ENCODE measurements at regions not wholly inside any gene's neighbourhood (a gene's known extent, or its start where the extent isn't known, plus 50 kb on each side); places are given as distances from the start of the nearest gene placed in this dataset.

- TF ChIP-seq POLR2A (IDR thresholded peaks at IDR 0.05) (no peak), CTCF (IDR thresholded peaks at IDR 0.05) (no peak), EP300 (IDR thresholded peaks at IDR 0.05) (no peak)
- 85 to 93% methylated on average over 10 to 12 of the region's 12 CpGs for WGBS, 2 donors
These were observed 195.0 kb downstream of the THBS2 start for GRCh38 chr6:169058634-169059033.

GRCh38 chr6:169052462-169052861 is 201.2 kb downstream of the THBS2 start:
- Histone ChIP-seq H3K27ac (no peak overlapping the region), H3K36me3 (no peaks in the 10 kb centered on the region), H3K4me1 (no peaks in the 10 kb centered on the region), H3K27me3 (no peaks in the 10 kb centered on the region), H3K9me3 (peaks cover 0 to 6% (median 0%) of the 10 kb centered on the region in 4 donors), H3K4me3 (no peak overlapping the region)
- no peak for DNase-seq (ENCODE audit: low spot score in 2 of 2)
- TF ChIP-seq POLR2A (IDR thresholded peaks at IDR 0.05): no peak
- no peak for TF ChIP-seq CTCF (IDR thresholded peaks at IDR 0.05)
- no peak for TF ChIP-seq EP300 (IDR thresholded peaks at IDR 0.05)

More at GRCh38 chr6:169058634-169059033, 195.0 kb downstream of the THBS2 start:
- H3K27ac ChIP-seq: no peak overlapping the region
- H3K27me3 ChIP-seq: no peaks in the 10 kb centered on the region
- no peaks in the 10 kb centered on the region for H3K36me3 ChIP-seq
- H3K4me3 ChIP-seq: no peak overlapping the region
- H3K4me1 ChIP-seq: no peaks in the 10 kb centered on the region
- peaks cover 0 to 13% (median 0%) of the 10 kb centered on the region in 4 donors for H3K9me3 ChIP-seq
- DNase-seq (ENCODE audit: low spot score in 2 of 2): no peak

GRCh38 chr6:169051371-169051770 is 202.3 kb downstream of the THBS2 start:
- 90 to 97% methylated on average over 1 of the region's 1 CpG for WGBS, 2 donors
- H3K27me3 ChIP-seq: no peaks in the 10 kb centered on the region
- TF ChIP-seq EP300 (IDR thresholded peaks at IDR 0.05) (no peak), CTCF (IDR thresholded peaks at IDR 0.05) (no peak), POLR2A (IDR thresholded peaks at IDR 0.05) (no peak)
- no peak overlapping the region for H3K27ac ChIP-seq
- H3K36me3 ChIP-seq: no peaks in the 10 kb centered on the region
- H3K4me1 ChIP-seq: no peaks in the 10 kb centered on the region
- no peak for DNase-seq (ENCODE audit: low spot score in 2 of 2)
- no peak overlapping the region for H3K4me3 ChIP-seq
- H3K9me3 ChIP-seq: peaks cover 0 to 6% (median 0%) of the 10 kb centered on the region in 4 donors

- H3K4me1 ChIP-seq: peaks cover 0 to 7% (median 0%) of the 10 kb centered on the region in 4 donors
- no peak for DNase-seq (ENCODE audit: low spot score in 2 of 2)
- no peak overlapping the region for H3K4me3 ChIP-seq
- no peaks in the 10 kb centered on the region for H3K27me3 ChIP-seq
- no peaks in the 10 kb centered on the region for H3K36me3 ChIP-seq
- H3K9me3 ChIP-seq: no peaks in the 10 kb centered on the region
- no peak overlapping the region for H3K27ac ChIP-seq
- TF ChIP-seq POLR2A (IDR thresholded peaks at IDR 0.05) (no peak), CTCF (IDR thresholded peaks at IDR 0.05) (no peak), EP300 (IDR thresholded peaks at IDR 0.05) (no peak)
- WGBS, 2 donors: 81 to 82% methylated on average over 11 of the region's 11 CpGs
These were observed 204.8 kb downstream of the THBS2 start for GRCh38 chr6:169048865-169049205.

GRCh38 chr6:169048185-169048864 is 205.3 kb downstream of the THBS2 start:
- TF ChIP-seq CTCF (IDR thresholded peaks at IDR 0.05) (no peak), EP300 (IDR thresholded peaks at IDR 0.05) (no peak)
- H3K36me3 ChIP-seq: no peaks in the 10 kb centered on the region
- no peak overlapping the region for H3K27ac ChIP-seq
- no peaks in the 10 kb centered on the region for H3K9me3 ChIP-seq
- H3K4me1 ChIP-seq: peaks cover 0 to 7% (median 0%) of the 10 kb centered on the region in 4 donors
- WGBS, 2 donors: 89 to 90% methylated on average over 18 of the region's 18 CpGs
- H3K4me3 ChIP-seq: no peak overlapping the region
- DNase-seq (ENCODE audit: low spot score in 2 of 2): no peak
- H3K27me3 ChIP-seq: no peaks in the 10 kb centered on the region

Measured in tibial nerve (tissue), 4 donors.